K562 (cell line): ENCODE measurements at regions not wholly inside any gene's neighbourhood (a gene's known extent, or its start where the extent isn't known, plus 50 kb on each side); places are given as distances from the start of the nearest gene placed in this dataset.

Experiments used
- CBFA2T2 ChIP-seq: fragments of 450-650 bp; conservative IDR thresholded peaks from 2 replicates; pipeline ENCODE4 v1.6.1; 2017; ENCODE audit warnings: mild to moderate bottlenecking
- CBFA2T3 ChIP-seq: fragments of 450-650 bp; IDR thresholded peaks from 2 replicates; pipeline ENCODE4 v1.6.1; 2017
- EGR1 ChIP-seq: fragments of 450-650 bp; conservative IDR thresholded peaks from 2 replicates; pipeline ENCODE4 v1.6.1; 2017; ENCODE audit warnings: mild to moderate bottlenecking
- EHMT2 ChIP-seq: fragments of 450-650 bp; IDR thresholded peaks from 2 replicates; pipeline ENCODE4 v1.6.1; 2018; ENCODE audit warnings: antibody characterized with exemption
- GABPA ChIP-seq: fragments of 200-800 bp; sonication (Bioruptor generic); conservative IDR thresholded peaks from 2 replicates; pipeline ENCODE4 v1.6.1; 2016; ENCODE audit warnings: low read depth, missing genetic modification characterization, missing compliant biosample characterization
- HDAC8 ChIP-seq: fragments of 450-650 bp; IDR thresholded peaks from 2 replicates; pipeline ENCODE4 v1.6.1; 2016; ENCODE audit warnings: mild to moderate bottlenecking, missing genetic modification characterization, moderate library complexity, missing compliant biosample characterization
- L3MBTL2 ChIP-seq: fragments of 450-650 bp; IDR thresholded peaks from 2 replicates; pipeline ENCODE4 v1.6.1; 2016; ENCODE audit warnings: mild to moderate bottlenecking, moderate library complexity
- LARP7 ChIP-seq: fragments of 450-650 bp; IDR thresholded peaks from 2 replicates; pipeline ENCODE4 v1.6.1; 2016
- MYC ChIP-seq, 2 experiments: fragments of 250-450 bp in 1 of 2; sonication (Bioruptor Pico) in 1 of 2; IDR thresholded peaks; 2 replicates each; pipeline versions ENCODE4 v1.5.1 to v1.6.1; 2012 to 2021; ENCODE audit warnings: low read depth in 2 of 2, borderline replicate concordance in 1 of 2, improper control_type of control experiment in 1 of 2, low read length in 1 of 2, mild to moderate bottlenecking in 1 of 2, moderate library complexity in 1 of 2
- NFE2 ChIP-seq: IDR thresholded peaks from 2 replicates; pipeline ENCODE4 v1.6.1; 2014; ENCODE audit warnings: antibody characterized with exemption, low read depth
- NUFIP1 ChIP-seq: fragments of 450-650 bp; IDR thresholded peaks from 2 replicates; pipeline ENCODE4 v1.6.1; 2018; ENCODE audit not compliant: partially characterized antibody
- SMAD4 ChIP-seq: fragments of 250-450 bp; sonication (Bioruptor Pico); conservative IDR thresholded peaks from 2 replicates; pipeline ENCODE4 v1.8.0; 2021; ENCODE audit warnings: inconsistent platforms, mild to moderate bottlenecking, moderate library complexity
- TAF1 ChIP-seq: IDR thresholded peaks from 2 replicates; pipeline ENCODE4 v1.6.1; 2011; ENCODE audit warnings: mild to moderate bottlenecking, low read length, moderate library complexity; ENCODE audit not compliant: insufficient read depth, control insufficient read depth, severe bottlenecking; ENCODE audit errors: extremely low read depth
- TCF3 ChIP-seq: sonication (generic); formaldehyde crosslinking; IDR thresholded peaks from 2 replicates; pipeline ENCODE4 v1.4.0; 2020; ENCODE audit warnings: mild to moderate bottlenecking, missing genetic modification reagents
- TF ChIP-seq, protein P1 (sequence below): fragments of 450-650 bp; formaldehyde crosslinking; IDR thresholded peaks from 2 replicates; pipeline ENCODE4 v1.4.0; 2020; ENCODE audit warnings: mild to moderate bottlenecking
- TF ChIP-seq, protein P2 (sequence below): fragments of 250-450 bp; sonication (Bioruptor Pico); IDR thresholded peaks from 2 replicates; pipeline ENCODE4 v1.4.0; 2020; ENCODE audit warnings: borderline replicate concordance
- TF ChIP-seq, protein P3 (sequence below): sonication (generic); formaldehyde crosslinking; IDR thresholded peaks from 2 replicates; pipeline ENCODE4 v1.8.0; 2022; ENCODE audit warnings: mild to moderate bottlenecking, missing genetic modification reagents

DNA sequence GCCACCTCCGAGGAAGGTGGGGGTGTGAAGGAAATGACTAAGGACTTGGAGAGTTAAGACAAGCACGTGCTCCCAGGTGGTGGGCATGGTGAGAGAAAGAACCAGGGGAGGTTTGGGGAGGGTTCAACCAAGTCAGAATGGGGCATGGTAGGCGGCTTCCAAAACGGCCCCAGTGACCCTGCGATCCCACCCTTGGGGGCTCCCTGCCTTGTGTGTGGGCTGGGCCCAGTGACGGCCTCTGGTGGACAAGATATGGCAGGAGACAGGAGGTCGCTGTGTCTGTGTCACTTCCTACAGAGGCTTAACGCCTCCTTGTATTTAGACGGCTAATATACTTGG is 51.3 kb upstream of the IRX4 start (continued):
- TF ChIP-seq, protein P1, sequence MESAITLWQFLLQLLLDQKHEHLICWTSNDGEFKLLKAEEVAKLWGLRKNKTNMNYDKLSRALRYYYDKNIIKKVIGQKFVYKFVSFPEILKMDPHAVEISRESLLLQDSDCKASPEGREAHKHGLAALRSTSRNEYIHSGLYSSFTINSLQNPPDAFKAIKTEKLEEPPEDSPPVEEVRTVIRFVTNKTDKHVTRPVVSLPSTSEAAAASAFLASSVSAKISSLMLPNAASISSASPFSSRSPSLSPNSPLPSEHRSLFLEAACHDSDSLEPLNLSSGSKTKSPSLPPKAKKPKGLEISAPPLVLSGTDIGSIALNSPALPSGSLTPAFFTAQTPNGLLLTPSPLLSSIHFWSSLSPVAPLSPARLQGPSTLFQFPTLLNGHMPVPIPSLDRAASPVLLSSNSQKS, result no peak
- TF ChIP-seq MYC (IDR thresholded peaks at IDR 0.05; ENCODE audit: low read depth, low read length) (0 out of 2 replicates have a peak, but pooled peaks have one; percentile 36), MYC (CRISPR knock-in tag; IDR thresholded peaks at IDR 0.05; ENCODE audit: borderline replicate concordance, low read depth) (no peak), NUFIP1 (no peak), CBFA2T2 (peak; percentile 15; the same call in 1 of the 2 replicates), TCF3 (CRISPR knock-in tag) (no peak), NFE2 (0 out of 2 replicates have a peak, but pooled peaks have one; percentile 8), SMAD4 (peak; percentile 63; the same call in 1 of the 2 replicates), HDAC8 (tag) (no peak), TAF1 (no peak), GABPA (tag) (0 out of 2 replicates have a peak, but pooled peaks have one; percentile 8), EGR1 (peak; percentile 39; the same call in 1 of the 2 replicates), CBFA2T3 (peak; percentile 17; the same call in 1 of the 2 replicates), EHMT2 (peak; percentile 24; the same call in 1 of the 2 replicates), LARP7 (no peak), L3MBTL2 (peak; percentile 94)
- TF ChIP-seq, protein P2, sequence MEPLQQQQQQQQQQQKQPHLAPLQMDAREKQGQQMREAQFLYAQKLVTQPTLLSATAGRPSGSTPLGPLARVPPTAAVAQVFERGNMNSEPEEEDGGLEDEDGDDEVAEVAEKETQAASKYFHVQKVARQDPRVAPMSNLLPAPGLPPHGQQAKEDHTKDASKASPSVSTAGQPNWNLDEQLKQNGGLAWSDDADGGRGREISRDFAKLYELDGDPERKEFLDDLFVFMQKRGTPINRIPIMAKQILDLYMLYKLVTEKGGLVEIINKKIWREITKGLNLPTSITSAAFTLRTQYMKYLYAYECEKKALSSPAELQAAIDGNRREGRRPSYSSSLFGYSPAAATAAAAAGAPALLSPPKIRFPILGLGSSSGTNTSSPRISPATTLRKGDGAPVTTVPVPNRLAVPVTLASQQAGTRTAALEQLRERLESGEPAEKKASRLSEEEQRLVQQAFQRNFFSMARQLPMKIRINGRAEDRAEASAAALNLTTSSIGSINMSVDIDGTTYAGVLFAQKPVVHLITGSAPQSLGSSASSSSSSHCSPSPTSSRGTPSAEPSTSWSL (CRISPR knock-in tag), result no peak
- TF ChIP-seq, protein P3, sequence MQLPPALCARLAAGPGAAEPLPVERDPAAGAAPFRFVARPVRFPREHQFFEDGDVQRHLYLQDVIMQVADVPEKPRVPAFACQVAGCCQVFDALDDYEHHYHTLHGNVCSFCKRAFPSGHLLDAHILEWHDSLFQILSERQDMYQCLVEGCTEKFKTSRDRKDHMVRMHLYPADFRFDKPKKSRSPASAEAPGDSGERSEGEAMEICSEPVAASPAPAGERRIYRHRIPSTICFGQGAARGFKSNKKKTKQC (CRISPR knock-in tag), result 0 out of 2 replicates have a peak, but pooled peaks have one; percentile 30
